ENCODE measurements at regions not wholly inside any gene's neighbourhood (a gene's known extent, or its start where the extent isn't known, plus 50 kb on each side); places are given as distances from the start of the nearest gene placed in this dataset.

DNA sequence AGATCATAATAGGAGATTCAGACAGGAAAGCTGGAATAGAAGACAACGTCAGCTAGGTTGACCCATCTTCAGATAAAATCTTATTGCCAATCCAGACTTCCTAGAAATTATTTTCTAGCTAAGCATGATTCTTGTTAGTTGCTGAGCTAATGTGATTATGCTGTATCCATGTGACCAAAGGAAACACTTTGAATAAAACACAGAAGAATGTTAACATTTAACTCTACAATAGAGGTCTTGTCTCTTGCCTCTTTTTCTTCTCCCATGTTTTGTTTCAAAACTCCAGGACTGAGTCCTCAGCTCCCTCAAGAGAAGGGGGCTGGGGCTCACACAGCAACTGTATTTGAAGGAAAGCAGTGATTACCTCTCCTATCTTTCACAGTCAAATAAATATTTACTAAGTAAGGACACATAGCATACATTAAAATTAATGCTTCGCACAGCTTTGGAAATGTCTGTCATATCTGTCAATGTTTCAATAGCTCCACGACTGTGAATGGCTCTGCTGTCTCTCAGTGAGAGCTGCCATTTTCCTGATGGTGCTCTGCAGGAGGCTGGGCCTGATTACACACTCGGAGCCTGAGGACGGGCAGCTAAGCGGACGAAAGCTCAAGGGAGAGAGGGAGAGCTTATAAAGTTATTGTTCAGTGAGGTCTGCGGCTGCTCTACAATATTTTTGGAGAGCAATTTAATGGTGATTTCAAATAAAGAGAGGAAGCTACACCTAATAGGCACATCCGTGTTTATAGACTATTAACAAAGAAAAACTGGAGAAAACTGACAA lies 64.8 kb upstream of the ZNF462 start:
- TF ChIP-seq, protein P1, sequence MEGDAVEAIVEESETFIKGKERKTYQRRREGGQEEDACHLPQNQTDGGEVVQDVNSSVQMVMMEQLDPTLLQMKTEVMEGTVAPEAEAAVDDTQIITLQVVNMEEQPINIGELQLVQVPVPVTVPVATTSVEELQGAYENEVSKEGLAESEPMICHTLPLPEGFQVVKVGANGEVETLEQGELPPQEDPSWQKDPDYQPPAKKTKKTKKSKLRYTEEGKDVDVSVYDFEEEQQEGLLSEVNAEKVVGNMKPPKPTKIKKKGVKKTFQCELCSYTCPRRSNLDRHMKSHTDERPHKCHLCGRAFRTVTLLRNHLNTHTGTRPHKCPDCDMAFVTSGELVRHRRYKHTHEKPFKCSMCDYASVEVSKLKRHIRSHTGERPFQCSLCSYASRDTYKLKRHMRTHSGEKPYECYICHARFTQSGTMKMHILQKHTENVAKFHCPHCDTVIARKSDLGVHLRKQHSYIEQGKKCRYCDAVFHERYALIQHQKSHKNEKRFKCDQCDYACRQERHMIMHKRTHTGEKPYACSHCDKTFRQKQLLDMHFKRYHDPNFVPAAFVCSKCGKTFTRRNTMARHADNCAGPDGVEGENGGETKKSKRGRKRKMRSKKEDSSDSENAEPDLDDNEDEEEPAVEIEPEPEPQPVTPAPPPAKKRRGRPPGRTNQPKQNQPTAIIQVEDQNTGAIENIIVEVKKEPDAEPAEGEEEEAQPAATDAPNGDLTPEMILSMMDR (IDR thresholded peaks at IDR 0.05; ENCODE audit: low read length, missing control alignments), result no peak
- no peak overlapping the region for H3K4me3 ChIP-seq (replicated peaks; ENCODE audit: low read depth, low read length)
- no peak for DNase-seq (ENCODE audit: low read depth)

DNA sequence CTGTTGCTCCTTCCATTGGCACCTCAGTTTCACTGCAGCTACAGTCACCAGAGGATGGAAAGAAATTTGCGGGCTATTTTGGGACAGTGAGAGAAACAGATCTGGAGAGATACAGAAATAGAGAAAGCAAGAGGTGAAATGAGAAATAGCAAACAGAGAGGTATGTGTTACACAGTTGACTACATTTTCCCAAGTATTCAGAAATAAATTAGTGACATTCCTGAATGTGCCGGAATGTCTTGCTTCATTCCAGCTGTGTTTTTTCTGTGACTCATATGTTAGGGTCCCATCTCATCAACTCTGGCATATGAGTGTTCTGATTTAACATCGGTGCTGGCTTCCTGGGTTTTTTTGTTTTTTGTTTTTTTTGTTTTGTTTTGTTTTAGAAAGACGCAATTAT lies 63.8 kb upstream of the ZNF462 start:
- H3K4me3 ChIP-seq (replicated peaks; ENCODE audit: low read depth, low read length), result no peak overlapping the region
- DNase-seq (ENCODE audit: low read depth), result peak; percentile 85
- TF ChIP-seq, protein P1 (IDR thresholded peaks at IDR 0.05; ENCODE audit: low read length, missing control alignments), result no peak

DNA sequence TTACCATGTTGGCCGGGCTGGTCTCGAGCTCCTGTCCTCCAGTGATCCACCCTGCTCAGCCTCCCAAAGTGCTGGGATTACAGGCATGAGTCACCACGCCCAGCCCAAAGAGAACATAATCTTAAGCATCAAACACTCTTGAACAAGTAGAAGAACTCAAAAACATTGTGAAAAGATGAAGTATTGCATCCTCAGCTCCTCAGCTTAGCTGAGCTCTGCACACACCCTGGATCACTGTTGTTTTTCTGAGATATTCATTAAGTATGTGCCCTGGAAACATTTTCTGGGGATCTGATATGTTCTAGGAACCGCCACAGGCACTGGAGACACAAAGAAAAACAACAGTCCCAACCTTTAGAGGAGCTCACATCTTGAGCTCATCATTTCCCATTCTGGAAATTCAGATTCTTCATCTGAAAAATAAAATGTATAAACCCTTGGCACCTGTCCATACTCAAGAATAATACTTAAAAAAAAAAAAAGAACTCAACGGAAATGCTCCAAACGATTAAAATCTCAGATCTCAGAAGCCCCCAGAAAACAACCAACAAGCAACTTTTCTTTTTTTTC lies 62.2 kb upstream of the ZNF462 start:
- H3K4me3 ChIP-seq (replicated peaks; ENCODE audit: low read depth, low read length), result no peak overlapping the region
- DNase-seq (ENCODE audit: low read depth), result no peak
- TF ChIP-seq, protein P1 (IDR thresholded peaks at IDR 0.05; ENCODE audit: low read length, missing control alignments), result no peak

DNA sequence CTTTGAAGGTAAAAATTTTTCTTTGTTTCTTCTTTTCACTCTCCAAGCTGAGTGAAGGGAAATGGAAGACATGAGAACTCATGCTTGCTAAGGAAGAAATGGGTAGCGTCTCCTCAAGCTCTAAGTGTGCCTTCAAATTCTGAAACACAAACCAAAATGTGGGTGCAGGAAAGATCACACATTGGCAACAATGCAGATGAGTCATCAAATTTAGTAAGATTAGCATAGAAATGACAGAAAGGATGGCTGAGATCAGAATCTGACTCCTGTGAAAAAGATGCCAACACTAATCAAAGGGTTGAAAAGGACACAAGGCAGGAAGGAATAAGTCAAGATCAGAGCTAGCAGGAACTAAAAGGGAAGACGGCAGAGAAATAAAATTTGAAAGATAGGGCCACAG lies 61.1 kb upstream of the ZNF462 start:
- TF ChIP-seq, protein P1 (IDR thresholded peaks at IDR 0.05; ENCODE audit: low read length, missing control alignments), result no peak
- DNase-seq (ENCODE audit: low read depth), result no peak
- no peak overlapping the region for H3K4me3 ChIP-seq (replicated peaks; ENCODE audit: low read depth, low read length)

Measured in fibroblast of pulmonary artery (primary cell).